ENCODE measurements at regions not wholly inside any gene's neighbourhood (a gene's known extent, or its start where the extent isn't known, plus 50 kb on each side); places are given as distances from the start of the nearest gene placed in this dataset.

DNA sequence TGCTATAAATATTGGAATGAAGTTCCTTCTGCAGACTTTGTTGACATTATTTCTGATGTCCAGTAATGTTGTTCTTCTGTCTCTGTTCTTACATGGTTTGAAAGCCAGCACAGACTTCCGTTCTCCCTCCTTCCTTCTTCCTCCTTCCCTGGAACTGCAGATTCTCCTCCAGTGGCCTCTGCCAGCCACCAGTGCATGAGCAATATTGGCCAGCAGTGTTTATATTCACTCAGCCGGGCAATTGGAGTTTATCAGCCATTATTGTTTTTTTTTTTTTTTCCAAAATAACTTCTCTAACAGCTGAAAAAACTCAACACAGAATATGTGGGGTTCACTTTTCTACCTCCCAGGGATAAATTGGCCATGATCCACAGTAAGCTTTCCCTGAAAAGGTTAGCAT lies 86.8 kb downstream of the ADCYAP1 start:
- 48 to 77% methylated on average over 2 of the region's 2 CpGs for WGBS, 2 donors
- intact Hi-C loops (cut with DNase I) = no loop called here
- Histone ChIP-seq H3K4me3 (no peak overlapping the region), H3K27me3 (no peaks in the 10 kb centered on the region), H3K36me3 (no peaks in the 10 kb centered on the region), H3K27ac (no peak overlapping the region), H3K4me1 (no peaks in the 10 kb centered on the region), H3K9me3 (no peaks in the 10 kb centered on the region)
- no peak for DNase-seq
- no peak for TF ChIP-seq POLR2A (IDR thresholded peaks at IDR 0.05)
- TF ChIP-seq, protein P1, sequence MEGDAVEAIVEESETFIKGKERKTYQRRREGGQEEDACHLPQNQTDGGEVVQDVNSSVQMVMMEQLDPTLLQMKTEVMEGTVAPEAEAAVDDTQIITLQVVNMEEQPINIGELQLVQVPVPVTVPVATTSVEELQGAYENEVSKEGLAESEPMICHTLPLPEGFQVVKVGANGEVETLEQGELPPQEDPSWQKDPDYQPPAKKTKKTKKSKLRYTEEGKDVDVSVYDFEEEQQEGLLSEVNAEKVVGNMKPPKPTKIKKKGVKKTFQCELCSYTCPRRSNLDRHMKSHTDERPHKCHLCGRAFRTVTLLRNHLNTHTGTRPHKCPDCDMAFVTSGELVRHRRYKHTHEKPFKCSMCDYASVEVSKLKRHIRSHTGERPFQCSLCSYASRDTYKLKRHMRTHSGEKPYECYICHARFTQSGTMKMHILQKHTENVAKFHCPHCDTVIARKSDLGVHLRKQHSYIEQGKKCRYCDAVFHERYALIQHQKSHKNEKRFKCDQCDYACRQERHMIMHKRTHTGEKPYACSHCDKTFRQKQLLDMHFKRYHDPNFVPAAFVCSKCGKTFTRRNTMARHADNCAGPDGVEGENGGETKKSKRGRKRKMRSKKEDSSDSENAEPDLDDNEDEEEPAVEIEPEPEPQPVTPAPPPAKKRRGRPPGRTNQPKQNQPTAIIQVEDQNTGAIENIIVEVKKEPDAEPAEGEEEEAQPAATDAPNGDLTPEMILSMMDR (IDR thresholded peaks at IDR 0.05) = no peak

DNA sequence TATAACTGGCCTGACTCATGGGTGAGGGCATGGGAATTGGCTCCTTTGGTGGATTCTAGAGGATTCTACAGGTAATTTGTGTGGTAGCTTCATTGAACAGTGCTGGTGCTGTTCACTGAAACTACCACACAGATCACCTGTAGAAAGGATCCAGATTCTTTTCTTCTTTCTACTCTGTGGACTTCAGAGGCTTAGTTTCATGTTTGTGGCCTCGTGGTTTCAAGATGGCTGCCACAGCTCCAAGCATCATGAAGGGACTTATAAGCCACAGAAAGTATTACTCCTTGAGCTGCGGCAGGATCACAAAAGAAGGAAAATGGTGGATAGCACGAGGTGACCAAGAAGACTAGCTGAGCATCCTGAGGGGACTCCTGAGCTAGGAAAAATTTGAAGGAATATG lies 88.9 kb downstream of the ADCYAP1 start:
- Histone ChIP-seq H3K27me3 (no peaks in the 10 kb centered on the region), H3K4me3 (no peak overlapping the region), H3K4me1 (no peaks in the 10 kb centered on the region), H3K9me3 (no peaks in the 10 kb centered on the region), H3K36me3 (no peaks in the 10 kb centered on the region), H3K27ac (no peak overlapping the region)
- intact Hi-C loops (cut with DNase I) = no loop called here
- DNase-seq = no peak
- TF ChIP-seq, protein P1 (IDR thresholded peaks at IDR 0.05) = no peak
- no peak for TF ChIP-seq POLR2A (IDR thresholded peaks at IDR 0.05)
- 56% methylated on average over 3 of the region's 3 CpGs for WGBS, 2 donors

DNA sequence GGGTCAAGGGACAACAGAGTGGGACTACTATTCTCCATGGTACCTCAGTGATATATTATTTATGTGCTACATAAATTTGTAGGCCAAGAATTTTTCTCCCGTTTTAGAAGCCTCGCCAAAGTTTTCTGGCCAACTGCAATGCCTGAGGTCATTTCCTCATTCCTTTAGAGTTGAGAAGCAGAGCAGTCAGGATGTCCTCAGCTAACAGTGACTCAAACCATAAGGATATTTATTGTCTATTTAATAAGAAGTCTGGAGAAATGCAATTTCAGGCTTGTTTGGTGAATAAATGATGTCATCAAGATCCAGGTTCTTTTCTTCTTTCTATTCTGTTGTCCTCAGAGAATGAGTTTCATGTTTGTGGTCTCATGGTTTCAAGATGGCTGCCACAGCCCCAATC lies 91.0 kb downstream of the ADCYAP1 start:
- H3K27ac ChIP-seq = no peak overlapping the region
- 50 to 63% methylated on average over 2 of the region's 2 CpGs for WGBS, 2 donors

GRCh38 chr18:997499-997898 lies 92.8 kb downstream of the ADCYAP1 start:
- H3K36me3 ChIP-seq = no peaks in the 10 kb centered on the region
- H3K27me3 ChIP-seq = no peaks in the 10 kb centered on the region
- TF ChIP-seq POLR2A (IDR thresholded peaks at IDR 0.05) = no peak
- TF ChIP-seq, protein P1 (IDR thresholded peaks at IDR 0.05) = no peak
- DNase-seq = no peak
- H3K4me1 ChIP-seq = no peaks in the 10 kb centered on the region
- no peak overlapping the region for H3K4me3 ChIP-seq
- no peaks in the 10 kb centered on the region for H3K9me3 ChIP-seq
- intact Hi-C loops (cut with DNase I) = no loop called here
- WGBS, 2 donors = 100% methylated on average over 1 of the region's 1 CpG
- no peak overlapping the region for H3K27ac ChIP-seq

More for the DNA sequence above, 91.0 kb downstream of the ADCYAP1 start:
- Histone ChIP-seq H3K36me3 (no peaks in the 10 kb centered on the region), H3K4me1 (no peaks in the 10 kb centered on the region), H3K4me3 (no peak overlapping the region), H3K9me3 (no peaks in the 10 kb centered on the region), H3K27me3 (no peaks in the 10 kb centered on the region)
- intact Hi-C loops (cut with DNase I) = no loop called here
- TF ChIP-seq POLR2A (IDR thresholded peaks at IDR 0.05) = no peak
- TF ChIP-seq, protein P1 (IDR thresholded peaks at IDR 0.05) = no peak
- DNase-seq = no peak

DNA sequence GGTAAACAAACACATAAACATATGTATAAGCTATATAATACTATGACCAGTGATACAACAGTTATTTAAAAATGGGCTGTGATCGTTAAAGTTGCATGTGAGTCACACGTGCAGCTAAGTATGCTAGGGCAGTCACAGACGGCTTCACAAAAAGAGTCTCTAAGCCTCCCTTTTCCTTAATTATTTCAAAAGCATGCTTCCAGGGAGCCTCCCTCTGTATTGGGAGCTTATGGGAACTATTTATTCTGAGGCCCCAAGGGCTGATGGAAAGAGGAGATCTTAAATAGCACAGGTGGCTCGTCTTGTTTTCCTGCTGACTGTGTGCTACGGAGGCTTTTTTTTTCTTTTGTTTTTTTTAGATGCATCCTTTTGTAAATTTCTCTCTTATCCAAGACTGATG lies 94.3 kb downstream of the ADCYAP1 start:
- intact Hi-C loops (cut with DNase I) = no loop called here
- H3K4me1 ChIP-seq = no peaks in the 10 kb centered on the region
- WGBS, 2 donors = 48% methylated on average over 5 of the region's 5 CpGs
- H3K9me3 ChIP-seq = no peaks in the 10 kb centered on the region
- no peaks in the 10 kb centered on the region for H3K36me3 ChIP-seq
- no peak overlapping the region for H3K4me3 ChIP-seq
- TF ChIP-seq POLR2A (IDR thresholded peaks at IDR 0.05) = no peak
- TF ChIP-seq, protein P1 (IDR thresholded peaks at IDR 0.05) = no peak
- DNase-seq = no peak
- H3K27ac ChIP-seq = no peak overlapping the region
- no peaks in the 10 kb centered on the region for H3K27me3 ChIP-seq

Measured in esophagus squamous epithelium (tissue), 5 donors.